Panc1 (cell line): ENCODE measurements at regions not wholly inside any gene's neighbourhood (a gene's known extent, or its start where the extent isn't known, plus 50 kb on each side); places are given as distances from the start of the nearest gene placed in this dataset.

ENCODE experiments used
- ATAC-seq: fragments of 200-7000 bp; cut with Tn5 transposase; 2 replicates; pipeline ENCODE4 v1.9.1; 2020; ENCODE audit warnings: mild to moderate bottlenecking, moderate library complexity
- BruUV-seq: library from RNA; stranded (reverse); fragments of 400-500 nt; replicated peaks from 2 replicates; lab custom pipeline; 2021; lab: Mats Ljungman, UMichigan
- CTCF ChIA-PET: fragments of 300-600 bp; sonication (Branson Sonifier 250); formaldehyde crosslinking; loops from one replicate; lab custom pipeline; 2022; ENCODE audit warnings: antibody characterized with exemption; lab: Charles Lee
- POLR2A ChIA-PET: fragments of 300-600 bp; sonication (Branson Sonifier 250); formaldehyde crosslinking; loops from one replicate; lab custom pipeline; 2022; ENCODE audit warnings: antibody characterized with exemption; lab: Charles Lee
- DNase-seq: peaks from one replicate; pipeline ENCODE4 v3.0.0-alpha.2; 2010; ENCODE audit warnings: low read depth, low spot score
- H3K27ac ChIP-seq: 2 replicates; pipeline ENCODE4 v1.5.1; 2011; ENCODE audit warnings: mild to moderate bottlenecking, low read length, inconsistent platforms
- H3K27me3 ChIP-seq: fragments of 200-500 bp; sonication (Bioruptor generic); 2 replicates; pipeline ENCODE4 v1.6.0; 2014; ENCODE audit warnings: low read length, inconsistent platforms; ENCODE audit not compliant: control insufficient read depth, insufficient read depth
- H3K36me3 ChIP-seq: fragments of 200-500 bp; sonication (Bioruptor generic); 2 replicates; pipeline ENCODE4 v1.5.1; 2014; ENCODE audit warnings: inconsistent platforms, mild to moderate bottlenecking, low read length, moderate library complexity; ENCODE audit not compliant: control insufficient read depth, insufficient read depth
- H3K4me1 ChIP-seq: 2 replicates; pipeline ENCODE4 v1.5.1; 2011; ENCODE audit warnings: inconsistent platforms, mild to moderate bottlenecking, low read length, moderate library complexity; ENCODE audit not compliant: control insufficient read depth, insufficient read depth
- H3K4me3 ChIP-seq, 2 experiments: 2 replicates each; pipeline ENCODE4 v1.5.1; 2011 to 2012; ENCODE audit warnings: low read depth in 2 of 2, low read length in 2 of 2, mild to moderate bottlenecking in 2 of 2, inconsistent platforms in 1 of 2, moderate library complexity in 1 of 2
- H3K9me3 ChIP-seq: fragments of 200-500 bp; sonication (Bioruptor generic); 2 replicates; pipeline ENCODE4 v1.5.1; 2014; ENCODE audit warnings: low read depth, mild to moderate bottlenecking, inconsistent platforms, low read length, moderate library complexity; ENCODE audit not compliant: control insufficient read depth, insufficient read depth
- CTCF ChIP-seq: fragments of 450-650 bp; IDR thresholded peaks from 2 replicates; pipeline ENCODE4 v1.5.1; 2017; ENCODE audit warnings: mild to moderate bottlenecking
- POLR2AphosphoS5 ChIP-seq: IDR thresholded peaks from 2 replicates; pipeline ENCODE4 v1.6.1; 2012; ENCODE audit warnings: mild to moderate bottlenecking, low read depth, low read length, moderate library complexity
- REST ChIP-seq, 2 experiments: IDR thresholded peaks; 2 replicates each; pipeline ENCODE4 v1.6.1; 2011 to 2012; ENCODE audit warnings: low read depth in 2 of 2, control low read depth in 1 of 2, low read length in 1 of 2, mild to moderate bottlenecking in 1 of 2, moderate library complexity in 1 of 2; ENCODE audit not compliant: insufficient read depth in 1 of 2
- SIN3A ChIP-seq: IDR thresholded peaks from 2 replicates; pipeline ENCODE4 v1.6.1; 2012; ENCODE audit warnings: low read depth, mild to moderate bottlenecking, low read length, moderate library complexity, borderline replicate concordance; ENCODE audit not compliant: insufficient read depth
- TCF7L2 ChIP-seq: IDR thresholded peaks from 2 replicates; pipeline ENCODE4 v1.6.1; 2011; ENCODE audit warnings: mild to moderate bottlenecking, low read depth, low read length, inconsistent platforms
- in situ Hi-C: cut with HindIII; loops from 2 replicates; pipeline ENCODE4 v1.10.0; 2016; ENCODE audit warnings: low sequenced_read_pairs, low pct_unique_long_range_greater_than_20kb
- intact Hi-C: fragments of 100-400 bp; cut with micrococcal nuclease; formaldehyde crosslinking; loops from one replicate; pipeline ENCODE4 v1.10.0; 2022; ENCODE audit not compliant: unreplicated experiment

- DNase-seq (no peak), ATAC-seq (no peak)
- Histone ChIP-seq H3K4me1 (no peaks in the 10 kb centered on the region), H3K4me3 (no peak overlapping the region), H3K9me3 (no peaks in the 10 kb centered on the region), H3K36me3 (no peaks in the 10 kb centered on the region), H3K27ac (no peak overlapping the region), H3K27me3 (no peaks in the 10 kb centered on the region)
- BruUV-seq, result no TSS peak
- TF ChIP-seq CTCF (no peak), POLR2AphosphoS5 (no peak), REST (IDR thresholded peaks at IDR 0.05; ENCODE audit: insufficient read depth in 1 of 2, low read depth in 2 of 2, low read length in 1 of 2) (no peak), TCF7L2 (no peak), SIN3A (no peak)
- ChIA-PET POLR2A (no interaction called here), CTCF (no interaction called here)
- intact Hi-C loops, result no loop called here
- in situ Hi-C loops, result no loop called here
These were observed 358.9 kb upstream of the ATP5MC3 start for GRCh38 chr2:175540421-175540820.

DNA sequence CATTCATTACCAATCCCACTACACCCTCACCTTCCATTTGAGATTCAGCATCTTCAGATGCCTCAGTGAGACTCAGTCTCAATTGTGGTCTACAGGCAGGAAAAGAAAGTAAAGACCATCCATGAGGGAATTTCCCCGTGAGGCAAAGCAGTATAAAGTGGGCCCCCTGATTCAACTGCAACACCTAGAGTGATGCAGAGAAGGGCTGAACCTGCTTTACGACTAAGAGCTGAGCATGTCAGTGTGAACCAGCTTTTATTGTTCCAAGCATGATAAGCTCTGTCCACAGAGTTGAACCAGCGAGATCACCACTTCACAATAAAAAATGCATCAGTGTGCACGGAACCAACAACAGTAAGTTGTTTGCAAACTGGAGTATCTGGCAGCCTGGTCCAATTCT, 357.6 kb upstream of the ATP5MC3 start:
- H3K4me3 ChIP-seq, result no peak overlapping the region
- DNase-seq (no peak), ATAC-seq (no peak)
- in situ Hi-C loops (no loop called here), intact Hi-C loops (no loop called here)
- no peaks in the 10 kb centered on the region for H3K36me3 ChIP-seq
- no peak for TF ChIP-seq SIN3A
- no peak for TF ChIP-seq REST (IDR thresholded peaks at IDR 0.05; ENCODE audit: insufficient read depth in 1 of 2, low read depth in 2 of 2, low read length in 1 of 2)
- TF ChIP-seq POLR2AphosphoS5, result no peak
- no peak for TF ChIP-seq TCF7L2
- TF ChIP-seq CTCF, result no peak
- no peak overlapping the region for H3K27ac ChIP-seq
- H3K9me3 ChIP-seq, result no peaks in the 10 kb centered on the region
- CTCF ChIA-PET, result no interaction called here
- H3K4me1 ChIP-seq, result no peaks in the 10 kb centered on the region
- no TSS peak for BruUV-seq
- POLR2A ChIA-PET, result no interaction called here
- H3K27me3 ChIP-seq, result no peaks in the 10 kb centered on the region
